BE2C (cell line): ENCODE measurements at regions not wholly inside any gene's neighbourhood (a gene's known extent, or its start where the extent isn't known, plus 50 kb on each side); places are given as distances from the start of the nearest gene placed in this dataset.

ENCODE experiments used
- DNase-seq: peaks from one replicate; pipeline ENCODE4 v3.0.0-alpha.2; 2020
- H3K27me3 ChIP-seq: fragments of 250-450 bp; sonication (Bioruptor Pico); 2 replicates; pipeline ENCODE4 v1.5.1; 2020; ENCODE audit warnings: mild to moderate bottlenecking
- H3K36me3 ChIP-seq: fragments of 250-450 bp; sonication (Bioruptor Pico); 2 replicates; pipeline ENCODE4 v1.5.1; 2020; ENCODE audit warnings: mild to moderate bottlenecking
- H3K4me1 ChIP-seq: fragments of 250-450 bp; sonication (Bioruptor Pico); 2 replicates; pipeline ENCODE4 v1.5.1; 2020
- H3K4me3 ChIP-seq: 2 replicates; pipeline ENCODE4 v1.5.1; 2011; ENCODE audit warnings: low read depth, low read length
- H3K9me3 ChIP-seq: fragments of 250-450 bp; sonication (Bioruptor Pico); 2 replicates; pipeline ENCODE4 v1.5.1; 2020
- CTCF ChIP-seq: IDR thresholded peaks from 2 replicates; pipeline ENCODE4 v1.5.1; 2012; ENCODE audit warnings: mild to moderate bottlenecking, low read depth, low read length

DNA sequence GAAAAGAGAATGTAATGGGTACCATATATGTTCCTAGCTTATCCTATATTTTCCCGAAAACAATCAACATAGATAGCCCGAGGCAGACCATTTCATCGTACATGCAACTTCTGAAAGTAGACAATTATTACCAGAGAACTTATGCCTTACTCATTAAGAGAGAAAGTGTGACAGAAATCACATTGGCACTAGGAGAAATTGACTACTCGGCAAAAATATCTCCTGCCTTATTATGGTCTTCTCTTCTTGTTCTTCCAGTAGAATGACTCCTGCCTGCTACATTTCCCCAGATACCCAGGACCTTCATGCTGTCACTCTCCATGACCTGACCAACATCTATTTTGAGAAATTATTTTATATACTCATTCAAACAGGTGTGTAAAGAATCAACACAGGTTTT lies 1015.7 kb downstream of the TUSC7 start:
- TF ChIP-seq CTCF = no peak
- no peaks in the 10 kb centered on the region for H3K9me3 ChIP-seq
- no peaks in the 10 kb centered on the region; the same call in 1 of the 2 replicates for H3K4me1 ChIP-seq
- DNase-seq = no peak
- H3K4me3 ChIP-seq = no peak overlapping the region
- H3K36me3 ChIP-seq = peaks cover 15% of the 10 kb centered on the region
- H3K27me3 ChIP-seq = no peaks in the 10 kb centered on the region

- DNase-seq = no peak
- Histone ChIP-seq H3K4me3 (no peak overlapping the region), H3K4me1 (no peaks in the 10 kb centered on the region; the same call in 1 of the 2 replicates), H3K27me3 (no peaks in the 10 kb centered on the region), H3K36me3 (peaks cover 15% of the 10 kb centered on the region), H3K9me3 (no peaks in the 10 kb centered on the region)
- no peak for TF ChIP-seq CTCF
Measured at GRCh38 chr3:117726776-117727175, 1017.2 kb downstream of the TUSC7 start.

- no peak overlapping the region for H3K4me3 ChIP-seq
- H3K4me1 ChIP-seq = no peaks in the 10 kb centered on the region
- H3K36me3 ChIP-seq = peaks cover 15% of the 10 kb centered on the region
- H3K27me3 ChIP-seq = no peaks in the 10 kb centered on the region
- DNase-seq = no peak
- no peaks in the 10 kb centered on the region for H3K9me3 ChIP-seq
- TF ChIP-seq CTCF = no peak
Measured at GRCh38 chr3:117728226-117728625, 1018.6 kb downstream of the TUSC7 start.

DNA sequence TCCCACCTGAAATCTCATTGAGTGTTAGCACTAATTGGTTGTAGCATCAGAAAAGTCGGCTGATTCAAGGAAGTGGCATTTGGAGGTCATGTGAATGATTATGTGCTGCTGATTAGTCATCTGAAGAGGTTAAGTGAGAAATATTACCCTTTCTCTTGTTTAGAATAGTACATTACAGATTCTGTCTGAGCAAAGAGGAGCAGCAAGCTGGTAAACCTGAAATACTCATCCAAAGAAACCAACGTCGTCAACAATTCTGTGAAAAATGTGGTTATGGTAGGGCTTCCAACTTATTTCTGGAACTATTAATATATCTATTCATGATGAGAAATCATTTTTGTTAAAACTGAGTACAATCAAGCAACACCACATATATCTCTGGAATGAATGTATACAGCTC lies 1024.9 kb downstream of the TUSC7 start:
- no peak for TF ChIP-seq CTCF
- Histone ChIP-seq H3K4me3 (no peak overlapping the region), H3K4me1 (peaks cover 13% of the 10 kb centered on the region), H3K27me3 (no peaks in the 10 kb centered on the region), H3K9me3 (no peaks in the 10 kb centered on the region), H3K36me3 (no peaks in the 10 kb centered on the region)
- DNase-seq = no peak

DNA sequence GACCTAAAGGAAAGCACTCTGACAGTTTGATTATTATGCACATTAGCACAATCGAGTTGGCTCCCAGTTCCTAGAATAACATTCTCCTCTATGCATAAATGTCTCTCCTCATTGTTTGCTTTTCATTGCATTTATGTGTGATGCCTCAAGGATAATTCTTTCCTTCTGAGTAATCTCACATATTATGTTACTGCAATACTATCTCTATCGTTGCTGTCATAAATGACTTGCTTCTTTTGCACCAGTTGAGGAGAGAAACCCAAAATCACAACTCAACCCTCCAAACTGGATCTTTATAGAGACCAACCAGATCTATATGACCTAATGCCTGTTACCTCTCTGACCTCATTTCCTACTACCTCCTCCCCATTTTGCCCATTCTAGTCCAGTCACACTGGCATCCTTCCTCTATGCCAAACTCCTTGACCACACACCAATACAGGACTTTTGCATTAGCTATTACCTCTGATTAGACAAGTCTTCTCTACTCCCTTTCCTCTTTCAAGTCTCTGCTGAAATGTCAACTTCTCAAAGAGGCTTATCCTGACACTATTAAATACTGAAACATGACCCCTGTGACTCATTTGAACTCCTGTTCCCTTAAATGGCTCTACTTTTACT lies 1026.0 kb downstream of the TUSC7 start:
- Histone ChIP-seq H3K4me3 (no peak overlapping the region), H3K9me3 (no peaks in the 10 kb centered on the region), H3K36me3 (no peaks in the 10 kb centered on the region), H3K4me1 (peaks cover 13% of the 10 kb centered on the region), H3K27me3 (no peaks in the 10 kb centered on the region)
- TF ChIP-seq CTCF = no peak
- DNase-seq = no peak

GRCh38 chr3:117736846-117737245 lies 1027.3 kb downstream of the TUSC7 start:
- H3K27me3 ChIP-seq = no peaks in the 10 kb centered on the region
- H3K4me1 ChIP-seq = peaks cover 13% of the 10 kb centered on the region
- H3K36me3 ChIP-seq = no peaks in the 10 kb centered on the region
- TF ChIP-seq CTCF = no peak
- H3K9me3 ChIP-seq = no peaks in the 10 kb centered on the region
- DNase-seq = no peak
- no peak overlapping the region for H3K4me3 ChIP-seq
